GM12864 (cell line): ENCODE measurements at regions not wholly inside any gene's neighbourhood (a gene's known extent, or its start where the extent isn't known, plus 50 kb on each side); places are given as distances from the start of the nearest gene placed in this dataset.

Experiments
- DNase-seq: peaks from one replicate; pipeline ENCODE4 v3.0.0-alpha.2; 2011; ENCODE audit warnings: low read depth
- H3K4me3 ChIP-seq: 2 replicates; pipeline ENCODE4 v1.5.1; 2011; ENCODE audit warnings: mild to moderate bottlenecking, low read depth, low read length, control low read depth
- TF ChIP-seq, protein P1 (sequence below): IDR thresholded peaks from 2 replicates; pipeline ENCODE4 v1.5.1; 2011; ENCODE audit warnings: low read depth, mild to moderate bottlenecking, moderate library complexity, low read length, control low read depth, inconsistent platforms; ENCODE audit errors: missing control alignments

DNA sequence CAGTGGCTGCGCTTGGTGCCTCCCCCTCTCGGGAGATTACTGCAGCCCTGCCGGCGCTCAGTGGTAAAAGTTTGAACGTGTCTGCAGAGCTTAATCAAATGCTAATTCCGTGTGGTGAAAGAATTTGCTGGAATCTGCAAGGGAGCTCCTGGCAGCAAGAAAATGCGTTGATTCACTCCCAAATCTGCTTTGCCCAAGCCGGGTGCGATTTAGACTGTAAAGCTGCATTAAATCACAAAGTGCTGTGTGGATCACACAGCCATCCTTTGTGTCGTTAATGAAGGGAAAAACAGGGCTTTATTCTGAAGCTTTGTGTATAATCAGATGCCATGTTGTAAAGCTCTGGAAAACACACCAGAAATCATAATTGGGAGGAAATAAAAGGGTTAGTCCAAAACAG is 444.1 kb downstream of the BCOR start:
- H3K4me3 ChIP-seq = no peak overlapping the region
- DNase-seq = no peak
- TF ChIP-seq, protein P1, sequence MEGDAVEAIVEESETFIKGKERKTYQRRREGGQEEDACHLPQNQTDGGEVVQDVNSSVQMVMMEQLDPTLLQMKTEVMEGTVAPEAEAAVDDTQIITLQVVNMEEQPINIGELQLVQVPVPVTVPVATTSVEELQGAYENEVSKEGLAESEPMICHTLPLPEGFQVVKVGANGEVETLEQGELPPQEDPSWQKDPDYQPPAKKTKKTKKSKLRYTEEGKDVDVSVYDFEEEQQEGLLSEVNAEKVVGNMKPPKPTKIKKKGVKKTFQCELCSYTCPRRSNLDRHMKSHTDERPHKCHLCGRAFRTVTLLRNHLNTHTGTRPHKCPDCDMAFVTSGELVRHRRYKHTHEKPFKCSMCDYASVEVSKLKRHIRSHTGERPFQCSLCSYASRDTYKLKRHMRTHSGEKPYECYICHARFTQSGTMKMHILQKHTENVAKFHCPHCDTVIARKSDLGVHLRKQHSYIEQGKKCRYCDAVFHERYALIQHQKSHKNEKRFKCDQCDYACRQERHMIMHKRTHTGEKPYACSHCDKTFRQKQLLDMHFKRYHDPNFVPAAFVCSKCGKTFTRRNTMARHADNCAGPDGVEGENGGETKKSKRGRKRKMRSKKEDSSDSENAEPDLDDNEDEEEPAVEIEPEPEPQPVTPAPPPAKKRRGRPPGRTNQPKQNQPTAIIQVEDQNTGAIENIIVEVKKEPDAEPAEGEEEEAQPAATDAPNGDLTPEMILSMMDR = no peak

DNA sequence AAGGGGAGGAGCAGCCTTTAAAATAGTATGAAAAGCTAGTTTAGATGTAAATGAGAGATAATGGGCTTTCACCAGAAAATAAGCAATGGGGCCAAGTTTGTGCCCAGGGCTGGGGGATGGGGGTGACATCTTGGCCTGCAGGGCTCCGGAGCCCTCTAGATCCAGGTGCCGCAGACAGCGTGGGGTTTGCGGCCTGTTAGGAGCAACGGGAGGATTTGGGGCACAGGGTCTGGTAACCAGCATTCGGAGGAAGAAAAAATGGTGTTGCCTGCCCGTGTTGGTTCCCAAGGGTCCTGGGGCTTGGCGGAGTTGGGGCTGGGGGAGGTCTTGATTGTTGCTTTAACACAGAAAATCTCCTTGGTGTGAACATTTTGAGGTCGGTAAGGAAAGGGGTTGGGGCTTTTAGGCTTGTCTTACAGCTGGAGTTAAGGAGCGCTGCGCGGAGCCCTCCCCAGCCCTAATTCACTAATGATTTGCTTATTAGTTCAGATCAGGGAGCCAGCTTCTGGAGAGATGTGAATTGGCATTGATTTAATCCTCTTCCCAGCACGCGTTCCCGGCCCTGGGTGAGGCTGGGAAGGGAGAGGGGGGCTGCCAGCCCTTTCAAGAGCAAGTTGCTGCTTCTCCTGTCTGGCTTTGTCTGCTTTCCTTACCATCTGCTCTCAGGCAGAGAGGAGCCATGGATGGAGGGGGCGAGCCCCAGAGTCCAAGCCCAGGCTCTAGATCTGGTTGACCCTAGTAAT is 443.4 kb downstream of the BCOR start:
- DNase-seq = no peak
- TF ChIP-seq, protein P1 = no peak
- H3K4me3 ChIP-seq = no peak overlapping the region

DNA sequence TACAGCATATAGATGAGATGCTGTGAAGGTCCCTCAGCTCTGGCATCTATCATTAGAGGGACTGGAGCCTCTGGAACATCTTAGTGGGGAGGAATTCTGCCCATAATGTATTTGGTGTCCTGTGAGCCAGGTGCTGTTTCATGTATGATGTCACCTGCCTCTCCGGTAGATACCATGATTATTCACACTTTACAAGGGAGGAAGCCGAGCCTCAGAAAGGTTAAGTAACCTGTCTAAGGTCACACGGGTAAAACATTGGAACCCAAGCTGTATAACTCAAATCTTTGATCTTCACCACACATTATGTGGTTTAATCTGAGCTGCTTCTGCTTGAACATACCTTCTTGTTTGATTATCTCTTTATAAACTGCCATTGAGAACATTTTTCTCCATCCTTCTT is 442.8 kb downstream of the BCOR start:
- TF ChIP-seq, protein P1 = no peak
- no peak overlapping the region for H3K4me3 ChIP-seq
- DNase-seq = no peak

DNA sequence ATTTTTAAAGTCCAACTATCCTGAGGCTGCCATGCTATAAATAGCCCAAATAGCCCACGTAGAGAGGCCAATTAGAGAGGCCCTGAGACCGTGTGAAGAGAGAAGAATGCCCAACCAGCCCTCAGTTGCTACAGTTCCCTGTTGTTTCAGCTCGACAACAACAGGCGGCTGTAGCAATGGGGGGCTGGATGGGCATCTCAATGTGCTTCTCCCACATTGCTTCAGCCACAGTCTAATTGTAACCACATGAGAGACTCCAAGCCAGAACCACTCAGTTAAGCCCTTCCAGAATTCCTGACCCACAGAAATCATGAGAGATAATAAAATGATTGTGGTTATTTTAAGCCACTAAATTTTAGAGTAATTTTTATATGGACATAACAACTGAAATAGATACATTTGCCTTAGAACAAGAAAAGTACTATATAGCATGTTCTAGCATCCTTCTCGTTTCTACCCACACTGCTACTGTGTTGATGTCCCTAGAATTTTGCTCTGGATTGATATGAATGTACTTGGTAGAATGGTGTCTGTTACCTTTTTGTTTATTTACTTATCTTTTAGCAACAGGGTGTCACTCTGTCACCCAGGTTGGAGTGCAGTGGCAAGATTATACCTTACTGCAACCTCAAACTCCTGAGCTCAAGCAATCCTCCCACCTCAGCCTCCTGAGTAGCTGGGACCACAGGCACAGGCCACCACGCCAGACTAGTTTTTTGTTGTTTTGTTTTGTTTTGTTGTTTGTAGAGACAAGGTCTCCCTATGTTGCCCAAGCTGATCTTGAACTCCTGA is 436.4 kb downstream of the BCOR start:
- TF ChIP-seq, protein P1 = no peak
- DNase-seq = no peak
- H3K4me3 ChIP-seq = no peak overlapping the region

DNA sequence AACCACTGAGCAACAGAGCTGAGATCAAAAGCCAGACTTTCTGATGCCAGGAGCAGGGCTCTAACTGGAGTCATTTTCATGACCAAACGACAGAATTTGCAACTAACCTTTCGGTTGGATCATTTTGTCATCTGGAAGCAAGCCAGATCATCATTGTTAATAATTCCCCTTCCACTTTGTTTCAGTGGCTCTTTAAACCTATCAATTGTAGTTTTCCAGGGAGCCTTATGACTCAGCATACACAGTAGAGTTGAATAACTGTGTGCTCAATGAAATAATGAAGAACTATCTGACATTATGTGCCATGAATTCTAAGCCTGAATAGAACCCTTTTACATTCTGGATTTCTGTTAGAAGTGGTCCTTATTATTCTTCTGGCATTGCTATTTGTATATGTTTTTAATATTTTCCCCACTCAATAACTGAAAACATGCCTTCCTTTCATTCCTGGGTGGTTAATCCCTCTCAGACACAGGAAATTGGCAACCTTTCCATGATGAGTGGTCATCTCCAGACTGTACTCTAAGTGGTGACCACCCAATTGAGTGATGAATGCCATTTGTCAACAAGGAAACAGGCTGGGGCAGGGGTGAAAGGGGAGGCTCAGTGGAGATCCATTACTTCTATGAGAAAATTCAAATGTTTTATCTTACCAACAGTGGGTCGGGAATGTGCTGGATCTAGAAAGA is 431.8 kb downstream of the BCOR start:
- H3K4me3 ChIP-seq = no peak overlapping the region
- no peak for DNase-seq

GRCh38 chrX:39667191-39667590 is 430.6 kb downstream of the BCOR start:
- DNase-seq = no peak
- no peak overlapping the region for H3K4me3 ChIP-seq
- TF ChIP-seq, protein P1 = no peak

More for the DNA sequence above, 431.8 kb downstream of the BCOR start:
- TF ChIP-seq, protein P1 = no peak
